ENCODE measurements at regions not wholly inside any gene's neighbourhood (a gene's known extent, or its start where the extent isn't known, plus 50 kb on each side); places are given as distances from the start of the nearest gene placed in this dataset.

DNA sequence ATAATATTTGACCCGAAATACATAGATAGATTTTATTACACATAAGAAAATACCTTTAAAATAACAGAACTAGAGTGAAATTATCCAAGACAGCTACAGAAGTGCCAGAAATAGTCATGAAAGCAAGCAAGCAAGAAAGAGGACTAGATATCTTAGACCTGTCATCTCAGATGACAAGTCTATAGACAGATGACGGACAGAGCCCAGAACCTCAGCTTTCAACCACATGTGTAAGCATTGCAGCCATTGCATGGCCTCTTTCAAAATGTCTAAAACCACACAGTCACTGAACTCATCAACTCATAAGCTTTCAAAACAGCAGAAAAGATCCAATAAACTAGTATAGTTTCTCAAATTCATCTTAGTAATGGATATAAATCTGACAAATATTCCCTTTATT is 59.8 kb upstream of the FHIT start:
- Mint-ChIP-seq H3K4me3 (no peak overlapping the region), H3K27me3 (peaks cover 21% of the 10 kb centered on the region), H3K36me3 (no peaks in the 10 kb centered on the region), H3K4me1 (no peaks in the 10 kb centered on the region), H3K27ac (no peak overlapping the region), H3K9me3 (no peaks in the 10 kb centered on the region)
- DNase-seq: no peak
- no peak for ATAC-seq (ENCODE audit: low read depth)
- POLR2A ChIA-PET: no interaction called here

- H3K4me3 Mint-ChIP-seq: no peak overlapping the region
- peaks cover 27% of the 10 kb centered on the region for H3K27me3 Mint-ChIP-seq
- H3K27ac Mint-ChIP-seq: no peak overlapping the region
- no peaks in the 10 kb centered on the region for H3K9me3 Mint-ChIP-seq
- ATAC-seq (ENCODE audit: low read depth): no peak
- no peak for DNase-seq
- H3K36me3 Mint-ChIP-seq: no peaks in the 10 kb centered on the region
- no peaks in the 10 kb centered on the region for H3K4me1 Mint-ChIP-seq
- POLR2A ChIA-PET: no interaction called here
These were observed 64.6 kb upstream of the FHIT start for GRCh38 chr3:61315871-61316270.

DNA sequence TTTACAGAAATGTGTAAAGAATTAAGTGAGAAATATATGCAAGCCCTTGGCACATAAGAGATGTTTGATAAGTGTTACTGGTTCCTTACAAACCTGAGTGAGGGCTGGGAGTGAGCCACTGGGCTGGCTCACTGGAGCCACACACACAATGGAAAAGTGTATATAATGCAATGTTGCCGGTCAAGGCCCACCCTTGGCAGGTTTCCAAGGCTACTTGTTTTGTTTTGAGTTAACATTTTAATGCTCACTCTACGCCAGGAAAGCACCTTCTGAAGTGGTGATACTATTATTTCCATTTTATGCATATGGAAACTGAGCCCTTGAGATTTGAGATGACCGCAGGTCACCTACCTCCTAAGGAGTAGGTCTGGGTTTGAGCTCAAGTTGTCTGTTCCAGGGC is 71.8 kb upstream of the FHIT start:
- no peak for ATAC-seq (ENCODE audit: low read depth)
- no peaks in the 10 kb centered on the region for H3K9me3 Mint-ChIP-seq
- no peak overlapping the region for H3K4me3 Mint-ChIP-seq
- no peak overlapping the region for H3K27ac Mint-ChIP-seq
- H3K36me3 Mint-ChIP-seq: no peaks in the 10 kb centered on the region
- no peaks in the 10 kb centered on the region for H3K27me3 Mint-ChIP-seq
- no peaks in the 10 kb centered on the region for H3K4me1 Mint-ChIP-seq
- POLR2A ChIA-PET: no interaction called here
- no peak for DNase-seq

DNA sequence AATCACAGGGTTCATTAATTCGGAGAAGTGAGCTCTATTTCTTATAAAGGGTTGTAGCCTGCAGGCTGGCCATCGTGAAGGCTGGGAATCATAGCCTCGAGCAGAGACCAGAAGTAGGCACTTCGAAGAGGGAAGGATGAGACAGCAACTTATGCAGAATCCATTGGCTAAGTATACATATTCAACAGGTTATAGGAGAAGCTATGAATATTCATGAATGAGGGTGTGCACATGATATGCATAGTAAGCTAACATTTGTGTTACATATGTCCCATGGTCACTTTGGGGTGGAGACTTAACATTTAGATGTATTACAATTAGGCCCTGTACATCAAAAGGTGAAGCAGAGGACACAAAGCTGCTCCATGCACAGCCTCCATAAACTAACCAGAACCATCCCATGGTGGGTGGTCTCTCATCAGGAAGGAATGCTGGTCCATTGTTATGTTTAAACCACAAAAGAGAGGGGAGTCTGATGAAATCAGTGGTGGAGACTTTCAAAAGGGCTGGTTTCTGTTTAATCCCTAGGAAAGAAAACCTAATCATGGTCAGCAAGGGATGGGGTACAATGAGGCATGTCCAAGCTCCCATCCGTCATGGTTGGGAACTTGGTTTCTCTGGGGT is 80.8 kb upstream of the FHIT start:
- ATAC-seq (ENCODE audit: low read depth) (no peak), DNase-seq (no peak)
- Mint-ChIP-seq H3K36me3 (no peaks in the 10 kb centered on the region), H3K9me3 (no peaks in the 10 kb centered on the region), H3K4me3 (no peak overlapping the region), H3K27ac (no peak overlapping the region), H3K27me3 (peaks cover 4% of the 10 kb centered on the region), H3K4me1 (no peaks in the 10 kb centered on the region)
- POLR2A ChIA-PET: no interaction called here

GRCh38 chr3:61333192-61333961 is 82.1 kb upstream of the FHIT start:
- Mint-ChIP-seq H3K27me3 (peaks cover 4% of the 10 kb centered on the region), H3K27ac (no peak overlapping the region), H3K36me3 (no peaks in the 10 kb centered on the region), H3K9me3 (no peaks in the 10 kb centered on the region), H3K4me1 (no peaks in the 10 kb centered on the region), H3K4me3 (no peak overlapping the region)
- ATAC-seq (ENCODE audit: low read depth): no peak
- no peak for DNase-seq
- POLR2A ChIA-PET: no interaction called here

DNA sequence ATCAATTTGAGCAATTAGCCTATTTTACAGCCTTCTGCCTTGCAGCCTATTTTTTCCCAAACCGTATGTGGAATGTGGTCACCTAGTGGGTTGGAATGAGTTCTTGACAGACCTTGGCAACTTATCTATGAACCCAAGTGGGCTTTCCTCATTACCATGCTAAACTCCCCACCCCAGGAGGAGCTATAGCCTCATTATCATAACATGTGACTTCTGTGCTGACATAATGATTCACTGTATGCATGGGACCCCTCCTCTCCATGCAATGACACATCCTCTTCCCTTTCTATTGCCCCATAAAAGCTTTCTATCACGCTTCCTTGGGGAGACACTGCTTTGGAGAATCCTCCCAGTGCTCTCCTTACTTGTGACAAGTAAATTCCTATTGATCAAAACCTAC is 83.5 kb upstream of the FHIT start:
- POLR2A ChIA-PET: no interaction called here
- Mint-ChIP-seq H3K4me1 (no peaks in the 10 kb centered on the region), H3K4me3 (no peak overlapping the region), H3K27ac (no peak overlapping the region), H3K36me3 (no peaks in the 10 kb centered on the region), H3K9me3 (no peaks in the 10 kb centered on the region), H3K27me3 (peaks cover 2% of the 10 kb centered on the region)
- ATAC-seq (ENCODE audit: low read depth) (no peak), DNase-seq (no peak)

DNA sequence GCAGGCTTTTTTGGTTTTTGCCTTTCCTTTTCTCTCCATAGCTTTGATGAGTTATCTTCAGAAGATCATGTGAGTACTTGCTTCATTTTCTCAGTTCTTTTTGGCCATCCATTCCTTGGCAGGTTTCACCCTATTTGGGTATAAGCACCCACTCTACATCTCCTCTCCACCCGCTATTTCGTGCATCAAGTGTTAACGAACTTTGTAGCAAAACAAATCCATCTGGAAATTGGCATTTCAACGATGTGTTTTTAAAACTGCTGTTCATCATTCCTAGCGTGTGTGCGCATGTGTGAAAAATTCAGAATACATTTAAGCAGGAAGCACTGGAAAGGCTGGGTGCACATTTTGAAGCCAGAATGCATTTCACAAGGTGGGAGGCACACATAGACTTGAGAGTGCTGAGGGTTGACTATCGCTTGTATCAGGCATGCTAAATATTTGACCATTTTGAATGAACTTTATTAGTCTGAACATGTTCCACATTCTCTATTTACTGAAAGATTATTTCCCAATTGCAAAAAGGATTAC is 89.7 kb upstream of the FHIT start:
- H3K4me3 Mint-ChIP-seq: no peak overlapping the region
- H3K27ac Mint-ChIP-seq: no peak overlapping the region
- H3K9me3 Mint-ChIP-seq: no peaks in the 10 kb centered on the region
- no peaks in the 10 kb centered on the region for H3K27me3 Mint-ChIP-seq
- H3K4me1 Mint-ChIP-seq: no peaks in the 10 kb centered on the region
- ATAC-seq (ENCODE audit: low read depth) (no peak), DNase-seq (no peak)
- POLR2A ChIA-PET: no interaction called here
- H3K36me3 Mint-ChIP-seq: no peaks in the 10 kb centered on the region

GRCh38 chr3:61343543-61343942 is 92.3 kb upstream of the FHIT start:
- no peaks in the 10 kb centered on the region for H3K27me3 Mint-ChIP-seq
- no peaks in the 10 kb centered on the region for H3K4me1 Mint-ChIP-seq
- no peak for DNase-seq
- no peak overlapping the region for H3K4me3 Mint-ChIP-seq
- H3K9me3 Mint-ChIP-seq: no peaks in the 10 kb centered on the region
- POLR2A ChIA-PET: no interaction called here
- no peaks in the 10 kb centered on the region for H3K36me3 Mint-ChIP-seq
- ATAC-seq (ENCODE audit: low read depth): no peak
- H3K27ac Mint-ChIP-seq: no peak overlapping the region

DNA sequence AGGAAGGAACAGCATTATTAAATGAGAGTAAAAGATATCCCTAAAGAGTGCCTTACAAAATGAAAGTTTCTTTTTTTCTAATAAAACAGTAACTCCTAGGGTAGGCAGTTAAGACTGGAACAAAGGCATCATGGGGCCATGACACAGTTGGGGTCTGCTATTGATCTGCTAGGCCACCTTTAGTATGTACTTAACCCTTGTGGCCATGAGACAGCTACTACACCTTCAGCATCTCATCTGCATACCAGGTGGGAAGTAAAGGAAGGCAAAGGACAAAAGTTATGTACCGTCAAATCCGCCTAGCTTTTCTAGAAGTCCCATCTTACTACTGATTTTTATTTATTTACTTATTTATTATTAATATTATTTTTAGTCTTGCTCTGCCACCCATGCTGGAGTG is 93.8 kb upstream of the FHIT start:
- no peaks in the 10 kb centered on the region for H3K27me3 Mint-ChIP-seq
- H3K4me1 Mint-ChIP-seq: no peaks in the 10 kb centered on the region
- no peaks in the 10 kb centered on the region for H3K9me3 Mint-ChIP-seq
- no peak overlapping the region for H3K27ac Mint-ChIP-seq
- POLR2A ChIA-PET: no interaction called here
- no peak overlapping the region for H3K4me3 Mint-ChIP-seq
- no peak for DNase-seq
- no peaks in the 10 kb centered on the region for H3K36me3 Mint-ChIP-seq
- ATAC-seq (ENCODE audit: low read depth): no peak

DNA sequence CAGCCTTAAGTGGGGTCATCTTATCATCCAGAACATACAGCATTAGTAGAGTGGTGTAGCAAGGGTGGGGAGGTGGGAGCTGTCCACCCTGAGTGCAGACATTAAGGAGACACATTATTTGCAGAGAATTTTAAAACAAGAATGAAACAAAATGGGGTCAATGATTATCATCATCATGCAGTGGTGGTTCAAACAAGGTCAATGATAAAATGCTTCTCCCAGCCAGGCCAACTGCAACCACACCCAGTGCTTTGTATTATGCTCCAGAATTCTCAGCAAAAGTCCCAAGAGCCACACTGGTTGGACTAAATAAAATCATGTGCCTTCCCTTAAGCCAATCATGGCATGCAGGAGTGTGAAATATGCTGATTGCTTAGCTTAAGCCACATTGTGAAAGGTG is 96.7 kb upstream of the FHIT start:
- Mint-ChIP-seq H3K4me1 (no peaks in the 10 kb centered on the region), H3K27me3 (no peaks in the 10 kb centered on the region), H3K4me3 (no peak overlapping the region), H3K9me3 (no peaks in the 10 kb centered on the region), H3K27ac (no peak overlapping the region), H3K36me3 (no peaks in the 10 kb centered on the region)
- POLR2A ChIA-PET: no interaction called here
- DNase-seq (no peak), ATAC-seq (ENCODE audit: low read depth) (no peak)

GRCh38 chr3:61349717-61350116 is 98.5 kb upstream of the FHIT start:
- DNase-seq: no peak
- no peak overlapping the region for H3K4me3 Mint-ChIP-seq
- H3K27ac Mint-ChIP-seq: no peak overlapping the region
- peaks cover 2% of the 10 kb centered on the region for H3K4me1 Mint-ChIP-seq
- ATAC-seq (ENCODE audit: low read depth): no peak
- H3K9me3 Mint-ChIP-seq: no peaks in the 10 kb centered on the region
- no peaks in the 10 kb centered on the region for H3K27me3 Mint-ChIP-seq
- no peaks in the 10 kb centered on the region for H3K36me3 Mint-ChIP-seq
- POLR2A ChIA-PET: no interaction called here

DNA sequence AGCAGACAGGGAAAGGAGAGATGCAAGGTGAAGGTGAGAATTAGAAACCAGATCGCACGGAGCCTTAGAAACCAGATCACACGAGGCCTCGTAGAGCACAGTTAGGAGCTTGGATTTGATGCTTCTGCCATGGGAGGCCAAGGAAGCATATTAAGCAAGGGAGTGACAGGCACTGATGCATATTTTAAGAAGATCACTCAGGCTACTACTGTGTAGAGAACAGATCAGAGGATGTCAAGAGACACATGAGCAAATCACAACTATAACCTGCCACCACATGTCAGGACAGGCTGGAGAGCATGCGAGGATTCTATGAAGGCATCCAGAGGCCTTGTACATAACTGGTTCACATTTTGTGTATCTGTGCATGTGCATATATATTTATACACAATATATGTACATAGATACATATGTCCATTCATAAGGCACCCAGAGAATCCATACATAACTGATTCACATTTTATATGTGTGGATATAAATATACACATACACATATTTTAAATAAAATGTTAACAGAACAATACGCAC is 99.6 kb upstream of the FHIT start:
- no peak for ATAC-seq (ENCODE audit: low read depth)

DNA sequence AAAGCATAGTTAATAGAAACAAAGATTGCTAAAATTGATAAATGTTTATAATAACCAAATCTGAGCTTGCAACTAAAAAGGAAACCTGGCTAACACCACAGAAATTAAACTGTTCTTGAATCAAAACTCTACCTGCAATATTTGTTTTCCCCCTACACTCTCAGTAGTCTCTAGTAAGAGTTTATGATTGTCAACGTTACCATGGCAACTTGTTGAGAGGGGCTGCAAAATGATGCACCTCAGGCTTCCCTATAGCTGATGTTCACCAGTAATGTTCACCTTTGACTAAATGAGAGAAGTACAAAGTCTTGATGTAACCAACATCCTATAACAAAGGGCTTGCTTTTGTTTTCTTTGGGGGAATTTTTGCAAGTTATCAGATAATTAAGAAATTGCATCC is 101.1 kb upstream of the FHIT start:
- POLR2A ChIA-PET: no interaction called here
- Mint-ChIP-seq H3K27ac (no peak overlapping the region), H3K4me1 (peaks cover 2% of the 10 kb centered on the region), H3K9me3 (no peaks in the 10 kb centered on the region), H3K4me3 (no peak overlapping the region), H3K36me3 (no peaks in the 10 kb centered on the region), H3K27me3 (no peaks in the 10 kb centered on the region)
- ATAC-seq (ENCODE audit: low read depth) (no peak), DNase-seq (no peak)

More for the DNA sequence above, 99.6 kb upstream of the FHIT start:
- Mint-ChIP-seq H3K36me3 (no peaks in the 10 kb centered on the region), H3K4me1 (peaks cover 2% of the 10 kb centered on the region), H3K4me3 (no peak overlapping the region), H3K27ac (no peak overlapping the region), H3K27me3 (no peaks in the 10 kb centered on the region), H3K9me3 (no peaks in the 10 kb centered on the region)
- no peak for DNase-seq
- POLR2A ChIA-PET: no interaction called here

DNA sequence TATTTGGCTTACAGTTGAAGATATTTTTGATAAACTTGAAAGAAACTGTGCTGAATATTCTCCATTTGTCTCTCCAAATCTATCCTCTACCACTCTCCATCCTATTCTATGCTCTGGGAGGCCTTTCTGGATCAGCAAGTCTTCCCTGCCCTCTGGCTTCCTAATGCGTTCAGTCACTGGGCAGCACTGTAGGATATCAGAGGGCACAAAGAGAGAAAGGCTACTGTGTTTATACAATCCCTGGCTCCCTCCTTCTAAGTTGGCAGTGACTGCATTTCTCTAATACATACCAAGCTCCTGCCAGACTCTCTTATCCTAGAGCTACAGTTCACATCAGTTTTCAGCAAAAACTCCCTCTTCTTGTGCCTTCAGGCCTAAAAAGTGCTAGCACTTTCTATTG is 102.1 kb upstream of the FHIT start:
- Mint-ChIP-seq H3K27ac (no peak overlapping the region), H3K36me3 (no peaks in the 10 kb centered on the region), H3K9me3 (no peaks in the 10 kb centered on the region), H3K4me1 (peaks cover 2% of the 10 kb centered on the region), H3K27me3 (peaks cover 2% of the 10 kb centered on the region), H3K4me3 (no peak overlapping the region)
- POLR2A ChIA-PET: no interaction called here
- ATAC-seq (ENCODE audit: low read depth): no peak
- DNase-seq: no peak

Data from activated naive CD8-positive, alpha-beta T cell treated with anti-CD3 and anti-CD28 coated beads, Interleukin-2, amount 10 ng/mL, durations not matched to agents 7 days and 5 days (primary cell).